Left ventricle myocardium superior (tissue), 1 donor: ENCODE measurements at regions not wholly inside any gene's neighbourhood (a gene's known extent, or its start where the extent isn't known, plus 50 kb on each side); places are given as distances from the start of the nearest gene placed in this dataset.

Source experiments
- ATAC-seq: fragments of 200-7000 bp; cut with Tn5 transposase; one replicate; pipeline ENCODE4 v1.9.1; 2020; ENCODE audit warnings: mild to moderate bottlenecking, moderate library complexity
- DNase-seq: peaks from one replicate; pipeline ENCODE4 v3.0.0-alpha.2; 2020
- intact Hi-C: fragments of 100-400 bp; cut with micrococcal nuclease; formaldehyde crosslinking; loops from one replicate; pipeline ENCODE4 v1.11.0; 2022
- donor health status: DM: no; HTN: yes; CAD: no; lungs with severe emphysema.

GRCh38 chr9:105828171-105828570 is 133.8 kb downstream of the TMEM38B start:
- DNase-seq: no peak
- intact Hi-C loops: no loop called here

GRCh38 chr9:105828596-105829213 is 134.4 kb downstream of the TMEM38B start:
- ATAC-seq: no peak
- intact Hi-C loops: no loop called here
- no peak for DNase-seq

More at GRCh38 chr9:105828171-105828570, 133.8 kb downstream of the TMEM38B start:
- ATAC-seq: no peak

GRCh38 chr9:105830461-105830860 is 136.1 kb downstream of the TMEM38B start:
- DNase-seq: no peak
- intact Hi-C loops: no loop called here
- no peak for ATAC-seq

- DNase-seq (no peak), ATAC-seq (no peak)
- intact Hi-C loops: no loop called here
Measured at GRCh38 chr9:105832096-105832710, 137.9 kb downstream of the TMEM38B start.

- no peak for ATAC-seq
- DNase-seq: no peak
- intact Hi-C loops: no loop called here
Measured at GRCh38 chr9:105833271-105833975, 139.1 kb downstream of the TMEM38B start.

- intact Hi-C loops: no loop called here
Measured at GRCh38 chr9:105834404-105834803, 140.1 kb downstream of the TMEM38B start.

GRCh38 chr9:105835721-105836120 is 141.4 kb downstream of the TMEM38B start:
- peak; percentile 68 for ATAC-seq
- DNase-seq: peak; percentile 30
- intact Hi-C loops: no loop called here

More at GRCh38 chr9:105834404-105834803, 140.1 kb downstream of the TMEM38B start:
- no peak for ATAC-seq
- DNase-seq: no peak

- intact Hi-C loops: no loop called here
- no peak for DNase-seq
- ATAC-seq: no peak
Measured at GRCh38 chr9:105836936-105837660, 142.8 kb downstream of the TMEM38B start.

GRCh38 chr9:105841562-105841961 is 147.2 kb downstream of the TMEM38B start:
- no peak for ATAC-seq
- DNase-seq: no peak
- intact Hi-C loops: no loop called here

- intact Hi-C loops: no loop called here
- DNase-seq: no peak
- ATAC-seq: no peak
Measured at GRCh38 chr9:105842023-105842644, 147.8 kb downstream of the TMEM38B start.

GRCh38 chr9:105846825-105847224 is 152.5 kb downstream of the TMEM38B start:
- intact Hi-C loops: no loop called here
- ATAC-seq (no peak), DNase-seq (no peak)

- intact Hi-C loops: no loop called here
- ATAC-seq: no peak
- no peak for DNase-seq
Measured at GRCh38 chr9:105850852-105851500, 156.6 kb downstream of the TMEM38B start.

- ATAC-seq (no peak), DNase-seq (no peak)
- intact Hi-C loops: no loop called here
Measured at GRCh38 chr9:105854026-105854782, 159.9 kb downstream of the TMEM38B start.

GRCh38 chr9:105854783-105855724 is 160.7 kb downstream of the TMEM38B start:
- intact Hi-C loops: no loop called here
- DNase-seq: no peak
- peak; percentile 56 for ATAC-seq

- intact Hi-C loops: no loop called here
- no peak for DNase-seq
- ATAC-seq: no peak
Measured at GRCh38 chr9:105855987-105856386, 161.6 kb downstream of the TMEM38B start.

- DNase-seq: no peak
- intact Hi-C loops: no loop called here
- ATAC-seq: no peak
Measured at GRCh38 chr9:105858006-105858690, 163.8 kb downstream of the TMEM38B start.

GRCh38 chr9:105858877-105859276 is 164.5 kb downstream of the TMEM38B start:
- no peak for DNase-seq

More at GRCh38 chr9:105858877-105859276, 164.5 kb downstream of the TMEM38B start:
- no peak for ATAC-seq
- intact Hi-C loops: no loop called here
